Tibial nerve (tissue), 4 donors: ENCODE measurements at regions not wholly inside any gene's neighbourhood (a gene's known extent, or its start where the extent isn't known, plus 50 kb on each side); places are given as distances from the start of the nearest gene placed in this dataset.

Source experiments
- DNase-seq, 2 donors: peaks; one replicate each; pipeline ENCODE4 v3.0.0-alpha.2; 2019; ENCODE audit warnings: low spot score in 2 of 2
- H3K27ac ChIP-seq, 4 donors: fragments of 200-600 bp; sonication (generic) in 3 of 4; one replicate each; pipeline ENCODE4 v1.5.1; 2017 to 2019; ENCODE audit warnings: mild to moderate bottlenecking in 1 of 4
- H3K27me3 ChIP-seq, 2 donors: fragments of 200-600 bp; sonication (generic) in 1 of 2; one replicate each; pipeline versions ENCODE4 v1.5.1 to v1.6.0; 2017 to 2019
- H3K36me3 ChIP-seq, 3 donors: fragments of 200-600 bp; sonication (generic); one replicate each; pipeline ENCODE4 v1.5.1; 2018 to 2019
- H3K4me1 ChIP-seq, 4 donors: fragments of 200-600 bp; sonication (generic) in 3 of 4; one replicate each; pipeline ENCODE4 v1.5.1; 2017 to 2019
- H3K4me3 ChIP-seq, 4 donors: fragments of 200-600 bp; sonication (generic) in 3 of 4; one replicate each; pipeline ENCODE4 v1.5.1; 2017 to 2019; ENCODE audit warnings: mild to moderate bottlenecking in 1 of 4, moderate library complexity in 1 of 4
- H3K9me3 ChIP-seq, 4 donors: fragments of 200-600 bp; sonication (generic) in 3 of 4; one replicate each; pipeline ENCODE4 v1.5.1; 2017 to 2019
- CTCF ChIP-seq, 5 experiments: fragments of 200-600 bp in 3 of 5; fragments of 450-650 bp in 2 of 5; sonication (generic) in 3 of 5; IDR thresholded peaks; one replicate each; pipeline ENCODE4 v1.5.1; 2016 to 2019; ENCODE audit warnings: antibody characterized with exemption in 5 of 5, mild to moderate bottlenecking in 3 of 5, moderate library complexity in 2 of 5
- EP300 ChIP-seq, 2 donors: sonication (generic); formaldehyde crosslinking; IDR thresholded peaks; one replicate each; pipeline ENCODE4 v1.6.1; 2017; ENCODE audit warnings: antibody characterized with exemption in 2 of 2, mild to moderate bottlenecking in 1 of 2
- POLR2A ChIP-seq, 2 donors: fragments of 450-650 bp; IDR thresholded peaks; one replicate each; pipeline ENCODE4 v1.6.1; 2017; ENCODE audit warnings: antibody characterized with exemption in 2 of 2, mild to moderate bottlenecking in 2 of 2, moderate library complexity in 2 of 2
- WGBS, 2 donors: methylation state at CpG; one replicate each; pipeline ENCODE4 v1.1.5; 2018; 5-methylcytosine and 5-hydroxymethylcytosine counted together

DNA sequence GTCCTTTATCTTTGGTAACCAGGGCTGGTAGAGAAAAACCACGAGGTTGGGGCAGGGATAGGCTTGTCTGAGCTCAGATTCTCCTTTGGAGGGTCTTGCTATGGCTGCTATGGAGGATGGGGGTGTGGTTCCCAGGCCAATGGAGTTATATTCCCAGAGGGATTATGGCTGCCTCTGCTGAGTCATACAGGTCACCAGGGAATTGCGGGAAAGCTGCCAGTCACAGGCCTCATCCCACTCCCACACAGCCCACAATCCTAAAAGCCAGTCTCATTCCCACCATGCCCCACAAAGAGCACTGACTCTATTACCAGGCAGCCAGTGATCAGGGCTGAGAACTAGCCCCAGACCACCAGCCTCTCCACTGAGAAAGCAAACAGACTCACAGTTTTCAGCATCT, 316.6 kb upstream of the TMEM229A start:
- 70 to 72% methylated on average over 2 of the region's 2 CpGs for WGBS, 2 donors
- no peaks in the 10 kb centered on the region for H3K36me3 ChIP-seq
- H3K27me3 ChIP-seq = no peaks in the 10 kb centered on the region
- no peak for TF ChIP-seq EP300 (IDR thresholded peaks at IDR 0.05)
- TF ChIP-seq POLR2A (IDR thresholded peaks at IDR 0.05) = no peak
- TF ChIP-seq CTCF (IDR thresholded peaks at IDR 0.05) = no peak
- DNase-seq = no peak
- no peak overlapping the region for H3K27ac ChIP-seq
- no peaks in the 10 kb centered on the region for H3K4me1 ChIP-seq
- H3K4me3 ChIP-seq = no peak overlapping the region
- peaks cover 0 to 13% (median 0%) of the 10 kb centered on the region in 4 donors for H3K9me3 ChIP-seq

DNA sequence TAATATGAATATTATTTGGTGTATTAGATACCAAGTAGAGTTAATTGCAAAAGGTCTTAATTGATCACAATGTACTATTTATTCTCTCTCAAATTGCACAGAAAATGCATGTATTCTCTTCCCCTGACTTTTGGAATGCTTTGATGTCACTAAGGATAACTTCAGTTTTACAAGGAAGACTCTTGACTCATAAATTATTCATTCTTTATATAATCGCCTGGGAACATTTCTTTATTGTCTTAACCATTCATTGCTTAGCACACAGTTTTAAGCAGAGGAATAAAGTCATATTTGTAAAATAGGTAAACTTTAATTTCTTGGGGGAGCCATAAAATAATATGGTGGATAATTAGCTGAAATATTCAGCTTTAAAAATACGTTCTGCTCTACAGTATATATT, 306.0 kb upstream of the TMEM229A start:
- Histone ChIP-seq H3K4me3 (no peak overlapping the region), H3K9me3 (peaks cover 0 to 5% (median 0%) of the 10 kb centered on the region in 4 donors), H3K4me1 (no peaks in the 10 kb centered on the region), H3K27ac (no peak overlapping the region), H3K27me3 (no peaks in the 10 kb centered on the region), H3K36me3 (no peaks in the 10 kb centered on the region)
- 55 to 62% methylated on average over 2 of the region's 2 CpGs for WGBS, 2 donors
- DNase-seq = no peak
- TF ChIP-seq POLR2A (IDR thresholded peaks at IDR 0.05) = no peak
- no peak for TF ChIP-seq CTCF (IDR thresholded peaks at IDR 0.05)
- no peak for TF ChIP-seq EP300 (IDR thresholded peaks at IDR 0.05)

DNA sequence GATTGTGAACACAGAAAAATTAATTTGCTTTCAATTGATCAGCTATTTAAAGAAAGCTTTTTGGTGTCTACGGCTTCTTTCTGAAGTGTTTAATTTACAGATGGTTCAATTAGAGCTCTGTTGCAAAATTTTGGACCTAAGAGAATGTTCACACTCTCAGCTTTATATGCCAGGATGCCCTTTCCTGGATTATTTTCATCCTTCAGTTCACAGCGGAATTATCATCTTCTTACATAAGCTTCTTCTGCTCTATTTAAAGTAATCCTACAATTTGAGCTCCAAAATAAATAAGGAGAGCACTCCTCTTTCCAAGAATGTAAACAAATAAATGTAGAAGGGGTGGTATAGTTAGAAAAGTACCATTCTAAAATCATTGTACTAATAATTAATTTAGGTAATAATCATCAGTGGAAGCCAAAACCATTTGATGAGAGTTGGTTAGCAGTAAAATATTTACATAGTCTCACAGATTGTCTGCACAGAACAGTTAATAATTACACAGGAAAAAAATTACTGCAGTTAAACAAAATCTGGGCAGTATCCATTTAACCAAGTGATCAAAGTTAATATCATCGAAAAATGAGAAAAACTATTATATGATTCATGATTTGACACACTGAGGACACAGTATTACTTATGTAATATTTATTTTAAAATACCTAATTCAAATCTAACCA, 298.0 kb upstream of the TMEM229A start:
- no peak overlapping the region for H3K4me3 ChIP-seq
- no peak for DNase-seq
- no peaks in the 10 kb centered on the region for H3K36me3 ChIP-seq
- no peak overlapping the region for H3K27ac ChIP-seq
- H3K27me3 ChIP-seq = no peaks in the 10 kb centered on the region
- WGBS, 2 donors = 75 to 76% methylated on average over 3 of the region's 3 CpGs
- no peaks in the 10 kb centered on the region for H3K4me1 ChIP-seq
- H3K9me3 ChIP-seq = no peaks in the 10 kb centered on the region
- TF ChIP-seq CTCF (IDR thresholded peaks at IDR 0.05) (no peak), POLR2A (IDR thresholded peaks at IDR 0.05) (no peak), EP300 (IDR thresholded peaks at IDR 0.05) (no peak)

GRCh38 chr7:124328774-124329173, 295.9 kb upstream of the TMEM229A start:
- Histone ChIP-seq H3K4me3 (no peak overlapping the region), H3K4me1 (no peaks in the 10 kb centered on the region), H3K27me3 (no peaks in the 10 kb centered on the region), H3K27ac (no peak overlapping the region), H3K9me3 (no peaks in the 10 kb centered on the region), H3K36me3 (no peaks in the 10 kb centered on the region)
- no peak for DNase-seq
- WGBS, 2 donors = 52 to 57% methylated on average over 3 of the region's 3 CpGs
- no peak for TF ChIP-seq CTCF (IDR thresholded peaks at IDR 0.05)

DNA sequence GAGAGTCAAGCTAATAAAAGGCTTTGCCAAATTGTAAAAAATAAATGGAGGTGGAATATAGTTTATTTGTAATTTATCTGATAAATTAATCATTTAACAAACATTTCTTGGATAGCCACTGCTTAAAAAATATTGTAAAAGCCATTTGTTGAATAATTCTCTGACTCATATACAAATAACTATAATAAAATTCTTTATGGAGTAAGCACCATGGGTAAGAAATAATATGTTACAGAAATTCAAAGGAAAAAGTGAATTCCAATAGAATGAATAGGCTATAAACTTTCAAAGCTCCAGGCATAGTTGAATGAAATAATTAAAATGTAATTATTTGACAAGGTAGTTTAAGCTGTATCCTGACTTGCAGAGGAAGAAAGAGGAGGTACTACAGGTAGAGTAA, 291.4 kb upstream of the TMEM229A start:
- no peak for DNase-seq
- TF ChIP-seq CTCF (IDR thresholded peaks at IDR 0.05) (no peak), POLR2A (IDR thresholded peaks at IDR 0.05) (no peak), EP300 (IDR thresholded peaks at IDR 0.05) (no peak)
- H3K27me3 ChIP-seq = no peaks in the 10 kb centered on the region
- no peak overlapping the region for H3K4me3 ChIP-seq
- H3K9me3 ChIP-seq = no peaks in the 10 kb centered on the region
- no peak overlapping the region for H3K27ac ChIP-seq
- H3K36me3 ChIP-seq = no peaks in the 10 kb centered on the region
- no peaks in the 10 kb centered on the region for H3K4me1 ChIP-seq
